ENCODE measurements at regions not wholly inside any gene's neighbourhood (a gene's known extent, or its start where the extent isn't known, plus 50 kb on each side); places are given as distances from the start of the nearest gene placed in this dataset.

DNA sequence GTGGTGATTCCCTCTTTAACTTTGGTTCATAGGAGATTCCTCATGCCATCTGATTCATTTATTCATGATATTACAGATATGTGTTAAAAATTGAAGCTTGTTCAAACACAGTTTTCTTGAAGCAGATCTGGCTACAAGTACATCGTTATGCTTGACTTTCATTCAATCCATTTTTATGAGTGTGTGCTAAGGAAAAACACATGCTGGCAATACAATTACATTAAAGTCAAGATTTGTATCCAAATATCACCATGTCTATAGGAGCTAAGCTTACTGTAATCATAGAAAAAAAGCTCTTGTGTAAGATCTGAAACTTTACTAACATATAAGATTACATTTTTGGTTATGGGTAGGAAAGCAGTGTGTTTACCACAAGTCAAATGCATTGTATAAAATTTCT, 151.8 kb upstream of the FAT1 start:
- no peak for TF ChIP-seq CTCF (IDR thresholded peaks at IDR 0.05; ENCODE audit: insufficient read depth, low read length)
- H3K4me3 ChIP-seq (ENCODE audit: low read depth, low read length): no peak overlapping the region
- DNase-seq (ENCODE audit: low read depth): no peak

DNA sequence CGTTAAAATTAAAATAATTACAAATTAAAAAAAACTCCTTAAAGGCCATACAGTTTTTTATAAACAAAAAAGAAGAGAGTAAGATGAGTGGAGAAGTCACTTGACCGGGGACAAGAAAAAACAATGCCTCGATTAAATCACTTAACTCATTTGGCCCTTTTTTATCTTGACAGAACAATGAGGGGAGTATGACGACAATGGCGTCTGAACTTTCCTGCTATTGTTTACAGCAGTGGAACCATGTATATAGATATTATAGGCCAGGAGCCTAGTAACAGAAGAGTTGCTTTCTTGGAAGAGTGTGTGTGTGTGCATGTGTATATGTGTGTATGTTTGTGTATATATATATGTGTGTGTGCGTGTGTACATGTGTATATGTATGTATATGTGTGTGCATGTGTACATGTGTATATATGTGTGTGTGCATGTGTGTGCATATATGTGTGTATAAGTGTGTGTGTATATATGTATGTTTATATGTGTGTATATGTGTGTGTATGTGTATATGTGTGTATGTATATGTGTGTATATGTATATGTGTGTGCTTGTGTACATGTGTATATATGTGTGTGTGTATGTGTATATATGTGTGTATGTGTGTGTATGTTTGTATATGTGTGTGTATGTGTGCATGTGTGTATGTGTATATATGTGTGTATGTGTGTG, 153.4 kb upstream of the FAT1 start:
- TF ChIP-seq CTCF (IDR thresholded peaks at IDR 0.05; ENCODE audit: insufficient read depth, low read length): no peak

GRCh38 chr4:186878203-186878776, 154.6 kb upstream of the FAT1 start:
- TF ChIP-seq CTCF (IDR thresholded peaks at IDR 0.05; ENCODE audit: insufficient read depth, low read length): no peak
- DNase-seq (ENCODE audit: low read depth): no peak
- H3K4me3 ChIP-seq (ENCODE audit: low read depth, low read length): no peak overlapping the region

More for the DNA sequence above, 153.4 kb upstream of the FAT1 start:
- DNase-seq (ENCODE audit: low read depth): no peak
- H3K4me3 ChIP-seq (ENCODE audit: low read depth, low read length): no peak overlapping the region

GRCh38 chr4:186881521-186882220, 158.0 kb upstream of the FAT1 start:
- TF ChIP-seq CTCF (IDR thresholded peaks at IDR 0.05; ENCODE audit: insufficient read depth, low read length): no peak
- no peak for DNase-seq (ENCODE audit: low read depth)
- no peak overlapping the region for H3K4me3 ChIP-seq (ENCODE audit: low read depth, low read length)

GRCh38 chr4:186882293-186882692, 158.6 kb upstream of the FAT1 start:
- TF ChIP-seq CTCF (IDR thresholded peaks at IDR 0.05; ENCODE audit: insufficient read depth, low read length): no peak
- no peak overlapping the region for H3K4me3 ChIP-seq (ENCODE audit: low read depth, low read length)
- DNase-seq (ENCODE audit: low read depth): no peak

DNA sequence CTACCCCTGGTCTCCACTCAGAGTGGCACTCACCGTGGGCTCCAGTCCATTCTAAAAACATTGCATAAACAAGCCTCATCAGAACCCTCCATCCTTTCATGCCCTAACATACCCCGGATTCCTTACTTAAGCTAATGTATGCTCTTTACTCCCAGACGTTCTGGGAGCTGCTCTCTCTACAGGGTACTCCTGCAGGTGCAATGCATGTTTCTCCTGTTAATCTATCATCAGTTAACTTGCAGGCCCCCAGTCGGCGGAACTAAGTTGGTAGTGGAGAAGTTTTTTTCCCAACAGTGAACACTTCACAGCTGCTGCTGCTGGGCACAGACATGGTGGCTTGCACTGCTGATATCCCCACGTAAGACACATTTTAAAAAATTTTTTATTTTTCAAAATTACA, 161.6 kb upstream of the FAT1 start:
- no peak for TF ChIP-seq CTCF (IDR thresholded peaks at IDR 0.05; ENCODE audit: insufficient read depth, low read length)
- no peak overlapping the region for H3K4me3 ChIP-seq (ENCODE audit: low read depth, low read length)
- DNase-seq (ENCODE audit: low read depth): no peak
